Esophagus muscularis mucosa (tissue), 4 donors: ENCODE measurements at regions not wholly inside any gene's neighbourhood (a gene's known extent, or its start where the extent isn't known, plus 50 kb on each side); places are given as distances from the start of the nearest gene placed in this dataset.

Source experiments
- DNase-seq: peaks from one replicate; pipeline ENCODE4 v3.0.0-alpha.2; 2017; ENCODE audit errors: extremely low spot score
- H3K27ac ChIP-seq, 4 donors: fragments of 200-600 bp; sonication (generic); replicated peaks in 1 of 4; 1 replicate in 3 of 4; 2 replicates in 1 of 4; pipeline ENCODE4 v1.5.1; 2016 to 2019; ENCODE audit warnings: mild to moderate bottlenecking in 1 of 4
- H3K27me3 ChIP-seq, 4 donors: fragments of 200-600 bp; sonication (generic); one replicate each; pipeline versions ENCODE4 v1.5.1 to v1.6.0; 2016 to 2019
- H3K36me3 ChIP-seq, 4 donors: fragments of 200-600 bp; sonication (generic); one replicate each; pipeline ENCODE4 v1.5.1; 2016 to 2019
- H3K4me1 ChIP-seq, 4 donors: fragments of 200-600 bp; sonication (generic); one replicate each; pipeline ENCODE4 v1.5.1; 2016 to 2019
- H3K4me3 ChIP-seq, 4 donors: fragments of 200-600 bp; sonication (generic); 1 replicate in 2 of 4; 2 replicates in 2 of 4; pipeline ENCODE4 v1.5.1; 2016 to 2019; ENCODE audit warnings: mild to moderate bottlenecking in 4 of 4, moderate library complexity in 1 of 4
- H3K9me3 ChIP-seq, 4 donors: fragments of 200-600 bp; sonication (generic); 1 replicate in 3 of 4; 2 replicates in 1 of 4; pipeline ENCODE4 v1.5.1; 2016 to 2019
- CTCF ChIP-seq, 3 experiments: fragments of 200-600 bp in 2 of 3; fragments of 450-650 bp in 1 of 3; sonication (generic) in 2 of 3; IDR thresholded peaks; one replicate each; pipeline ENCODE4 v1.5.1; 2017 to 2019; ENCODE audit warnings: antibody characterized with exemption in 3 of 3, mild to moderate bottlenecking in 2 of 3, moderate library complexity in 1 of 3
- EP300 ChIP-seq: sonication (generic); formaldehyde crosslinking; IDR thresholded peaks from one replicate; pipeline ENCODE4 v1.6.1; 2017; ENCODE audit warnings: antibody characterized with exemption
- POLR2A ChIP-seq: fragments of 450-650 bp; IDR thresholded peaks from one replicate; pipeline ENCODE4 v1.6.1; 2017; ENCODE audit warnings: antibody characterized with exemption, moderate library complexity, mild to moderate bottlenecking, low read depth
- POLR2AphosphoS5 ChIP-seq, 2 donors: sonication (generic); formaldehyde crosslinking; IDR thresholded peaks; one replicate each; pipeline ENCODE4 v1.6.1; 2017; ENCODE audit warnings: antibody characterized with exemption in 2 of 2
- whole genome bisulfite sequencing: methylation state at CpG from one replicate; pipeline ENCODE4 v1.1.5; 2018; 5-methylcytosine and 5-hydroxymethylcytosine counted together
- intact Hi-C: fragments of 100-400 bp; cut with DNase I; formaldehyde crosslinking; loops from one replicate; pipeline ENCODE4 v1.15.1; 2023

GRCh38 chr3:21801631-21802030, 50.6 kb upstream of the ZNF385D start:
- Histone ChIP-seq H3K27me3 (no peaks in the 10 kb centered on the region), H3K27ac (no peak overlapping the region), H3K36me3 (no peaks in the 10 kb centered on the region), H3K9me3 (peaks cover 0 to 9% (median 2%) of the 10 kb centered on the region in 4 donors), H3K4me1 (no peaks in the 10 kb centered on the region), H3K4me3 (no peak overlapping the region)
- intact Hi-C loops: no loop called here
- WGBS: 93% methylated on average over 3 of the region's 3 CpGs
- no peak for TF ChIP-seq POLR2A
- TF ChIP-seq POLR2AphosphoS5 (IDR thresholded peaks at IDR 0.05): no peak
- no peak for TF ChIP-seq CTCF (IDR thresholded peaks at IDR 0.05)
- TF ChIP-seq EP300: no peak
- no peak for DNase-seq

GRCh38 chr3:21803604-21804003, 52.6 kb upstream of the ZNF385D start:
- no peaks in the 10 kb centered on the region for H3K27me3 ChIP-seq
- 59% methylated on average over 1 of the region's 1 CpG for WGBS
- no peak overlapping the region for H3K4me3 ChIP-seq
- peaks cover 0 to 9% (median 2%) of the 10 kb centered on the region in 4 donors for H3K9me3 ChIP-seq
- H3K4me1 ChIP-seq: no peaks in the 10 kb centered on the region
- no peak overlapping the region for H3K27ac ChIP-seq
- no peak for TF ChIP-seq EP300
- TF ChIP-seq CTCF (IDR thresholded peaks at IDR 0.05): no peak
- no peak for TF ChIP-seq POLR2AphosphoS5 (IDR thresholded peaks at IDR 0.05)
- TF ChIP-seq POLR2A: no peak
- DNase-seq: no peak
- H3K36me3 ChIP-seq: no peaks in the 10 kb centered on the region
- intact Hi-C loops: no loop called here

GRCh38 chr3:21804330-21804729, 53.3 kb upstream of the ZNF385D start:
- TF ChIP-seq EP300 (no peak), CTCF (IDR thresholded peaks at IDR 0.05) (no peak)
- Histone ChIP-seq H3K27ac (no peak overlapping the region), H3K9me3 (peaks cover 0 to 9% (median 0%) of the 10 kb centered on the region in 4 donors), H3K36me3 (no peaks in the 10 kb centered on the region), H3K27me3 (no peaks in the 10 kb centered on the region), H3K4me1 (no peaks in the 10 kb centered on the region), H3K4me3 (no peak overlapping the region)
- 57% methylated on average over 2 of the region's 2 CpGs for WGBS
- intact Hi-C loops: no loop called here
- DNase-seq: no peak

GRCh38 chr3:21806733-21807132, 55.7 kb upstream of the ZNF385D start:
- Histone ChIP-seq H3K4me1 (no peaks in the 10 kb centered on the region), H3K9me3 (no peaks in the 10 kb centered on the region), H3K27ac (no peak overlapping the region), H3K4me3 (no peak overlapping the region), H3K36me3 (no peaks in the 10 kb centered on the region), H3K27me3 (no peaks in the 10 kb centered on the region)
- no peak for DNase-seq
- intact Hi-C loops: no loop called here
- no peak for TF ChIP-seq CTCF (IDR thresholded peaks at IDR 0.05)
- no peak for TF ChIP-seq EP300
- TF ChIP-seq POLR2A: no peak
- no peak for TF ChIP-seq POLR2AphosphoS5 (IDR thresholded peaks at IDR 0.05)
- WGBS: 88% methylated on average over 1 of the region's 1 CpG

DNA sequence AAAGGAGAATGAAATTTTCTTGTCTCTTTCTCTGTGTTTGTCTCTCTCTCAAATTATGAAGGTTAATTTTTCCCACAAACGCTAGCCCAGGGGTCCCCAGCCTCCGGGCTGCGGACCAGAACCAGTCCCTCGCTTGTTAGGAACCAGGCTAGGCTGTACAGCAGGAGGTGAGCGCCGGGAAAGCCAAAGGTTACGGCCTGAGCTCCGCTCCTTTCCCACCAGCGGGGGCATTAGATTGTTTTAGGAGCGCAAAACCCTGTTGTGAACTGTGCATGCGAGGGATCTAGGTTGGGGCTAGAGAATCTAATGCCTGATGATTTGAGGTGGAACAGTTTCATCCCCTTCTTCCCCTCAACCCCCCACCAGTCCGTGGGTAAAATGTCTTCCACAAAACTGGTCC, 74.7 kb upstream of the ZNF385D start:
- WGBS: 93% methylated on average over 12 of the region's 12 CpGs
- H3K36me3 ChIP-seq: no peaks in the 10 kb centered on the region

More for the DNA sequence above, 74.7 kb upstream of the ZNF385D start:
- intact Hi-C loops: no loop called here
- Histone ChIP-seq H3K9me3 (no peaks in the 10 kb centered on the region), H3K27ac (no peak overlapping the region), H3K27me3 (no peaks in the 10 kb centered on the region), H3K4me3 (no peak overlapping the region), H3K4me1 (no peaks in the 10 kb centered on the region)
- no peak for DNase-seq
- TF ChIP-seq POLR2A (no peak), EP300 (no peak), CTCF (IDR thresholded peaks at IDR 0.05) (no peak), POLR2AphosphoS5 (IDR thresholded peaks at IDR 0.05) (no peak)
